ENCODE measurements at regions not wholly inside any gene's neighbourhood (a gene's known extent, or its start where the extent isn't known, plus 50 kb on each side); places are given as distances from the start of the nearest gene placed in this dataset.

DNA sequence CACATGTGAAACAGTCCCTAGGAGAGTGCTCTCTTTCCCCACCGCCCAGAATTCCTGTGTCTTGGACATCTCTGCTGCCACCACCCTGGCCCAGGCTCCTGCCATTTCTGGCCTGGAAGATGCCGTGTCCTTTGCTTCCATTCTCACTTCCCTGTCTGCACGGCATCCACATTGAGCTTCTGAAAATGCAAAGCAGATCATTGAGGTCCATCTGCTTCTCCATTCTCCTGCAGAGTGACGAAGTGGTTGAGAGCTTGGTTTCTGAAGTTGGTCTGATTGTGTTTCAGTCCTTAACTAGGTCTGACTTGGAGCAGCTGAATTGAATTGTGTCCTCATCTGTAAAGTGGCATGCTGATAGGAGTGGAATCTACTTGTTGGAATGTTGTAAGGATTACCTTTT, 98.7 kb upstream of the MGAT5 start:
- FAIRE-seq (no peak), ATAC-seq (no peak), DNase-seq (ENCODE audit: extremely low read depth in 1 of 4, low spot score in 3 of 4) (no peak)
- H3K9ac ChIP-seq (ENCODE audit: insufficient read depth in 1 of 2, low read depth in 2 of 2, low read length in 2 of 2), result no peak overlapping the region
- H3K4me3 ChIP-seq, result no peak overlapping the region
- H3K9me1 ChIP-seq (ENCODE audit: control insufficient read depth, insufficient read depth, low read length), result no peaks in the 10 kb centered on the region
- in situ Hi-C loops (cut with MboI) (no loop called here), intact Hi-C loops (cut with micrococcal nuclease) (no loop called here)
- BruUV-seq (replicated peaks), result no TSS peak
- ChIA-PET POLR2A (interaction anchor here (0.6 kb wide), 1 partner anchor 8 kb away, joined by 4 read pairs; no protein-coding TSS in a partner anchor), CTCF (ENCODE audit: low intra/inter-chr PET ratio) (no interaction called here)
- no peaks in the 10 kb centered on the region for H3K36me3 ChIP-seq (ENCODE audit: control insufficient read depth, insufficient read depth, low read length)
- H3K27me3 ChIP-seq (ENCODE audit: control insufficient read depth in 2 of 2, insufficient read depth in 2 of 2, low read length in 2 of 2), result no peaks in the 10 kb centered on the region
- TF ChIP-seq, protein P1, sequence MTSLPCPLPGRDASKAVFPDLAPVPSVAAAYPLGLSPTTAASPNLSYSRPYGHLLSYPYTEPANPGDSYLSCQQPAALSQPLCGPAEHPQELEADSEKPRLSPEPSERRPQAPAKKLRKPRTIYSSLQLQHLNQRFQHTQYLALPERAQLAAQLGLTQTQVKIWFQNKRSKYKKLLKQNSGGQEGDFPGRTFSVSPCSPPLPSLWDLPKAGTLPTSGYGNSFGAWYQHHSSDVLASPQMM (CRISPR knock-in tag; IDR thresholded peaks at IDR 0.05), result no peak
- TF ChIP-seq HDAC2 (IDR thresholded peaks at IDR 0.05), result no peak
- no peak for TF ChIP-seq ZNF644 (tag; IDR thresholded peaks at IDR 0.05; ENCODE audit: low read depth)
- no peak for TF ChIP-seq NR2C1 (IDR thresholded peaks at IDR 0.05)
- no peak for TF ChIP-seq NR2C1 (tag; IDR thresholded peaks at IDR 0.05)
- no peak for TF ChIP-seq ILF3 (IDR thresholded peaks at IDR 0.05; ENCODE audit: borderline replicate concordance)
- TF ChIP-seq, protein P2, sequence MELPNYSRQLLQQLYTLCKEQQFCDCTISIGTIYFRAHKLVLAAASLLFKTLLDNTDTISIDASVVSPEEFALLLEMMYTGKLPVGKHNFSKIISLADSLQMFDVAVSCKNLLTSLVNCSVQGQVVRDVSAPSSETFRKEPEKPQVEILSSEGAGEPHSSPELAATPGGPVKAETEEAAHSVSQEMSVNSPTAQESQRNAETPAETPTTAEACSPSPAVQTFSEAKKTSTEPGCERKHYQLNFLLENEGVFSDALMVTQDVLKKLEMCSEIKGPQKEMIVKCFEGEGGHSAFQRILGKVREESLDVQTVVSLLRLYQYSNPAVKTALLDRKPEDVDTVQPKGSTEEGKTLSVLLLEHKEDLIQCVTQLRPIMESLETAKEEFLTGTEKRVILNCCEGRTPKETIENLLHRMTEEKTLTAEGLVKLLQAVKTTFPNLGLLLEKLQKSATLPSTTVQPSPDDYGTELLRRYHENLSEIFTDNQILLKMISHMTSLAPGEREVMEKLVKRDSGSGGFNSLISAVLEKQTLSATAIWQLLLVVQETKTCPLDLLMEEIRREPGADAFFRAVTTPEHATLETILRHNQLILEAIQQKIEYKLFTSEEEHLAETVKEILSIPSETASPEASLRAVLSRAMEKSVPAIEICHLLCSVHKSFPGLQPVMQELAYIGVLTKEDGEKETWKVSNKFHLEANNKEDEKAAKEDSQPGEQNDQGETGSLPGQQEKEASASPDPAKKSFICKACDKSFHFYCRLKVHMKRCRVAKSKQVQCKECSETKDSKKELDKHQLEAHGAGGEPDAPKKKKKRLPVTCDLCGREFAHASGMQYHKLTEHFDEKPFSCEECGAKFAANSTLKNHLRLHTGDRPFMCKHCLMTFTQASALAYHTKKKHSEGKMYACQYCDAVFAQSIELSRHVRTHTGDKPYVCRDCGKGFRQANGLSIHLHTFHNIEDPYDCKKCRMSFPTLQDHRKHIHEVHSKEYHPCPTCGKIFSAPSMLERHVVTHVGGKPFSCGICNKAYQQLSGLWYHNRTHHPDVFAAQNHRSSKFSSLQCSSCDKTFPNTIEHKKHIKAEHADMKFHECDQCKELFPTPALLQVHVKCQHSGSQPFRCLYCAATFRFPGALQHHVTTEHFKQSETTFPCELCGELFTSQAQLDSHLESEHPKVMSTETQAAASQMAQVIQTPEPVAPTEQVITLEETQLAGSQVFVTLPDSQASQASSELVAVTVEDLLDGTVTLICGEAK (IDR thresholded peaks at IDR 0.05), result no peak
- TF ChIP-seq, protein P2 (CRISPR knock-in tag; IDR thresholded peaks at IDR 0.05), result no peak
- TF ChIP-seq SPI1 (IDR thresholded peaks at IDR 0.05; ENCODE audit: borderline replicate concordance, low read depth, low read length), result no peak
- no peak for TF ChIP-seq TAF1 (IDR thresholded peaks at IDR 0.05; ENCODE audit: control insufficient read depth, extremely low read depth, insufficient read depth, low read length, severe bottlenecking)
- TF ChIP-seq, protein P3, sequence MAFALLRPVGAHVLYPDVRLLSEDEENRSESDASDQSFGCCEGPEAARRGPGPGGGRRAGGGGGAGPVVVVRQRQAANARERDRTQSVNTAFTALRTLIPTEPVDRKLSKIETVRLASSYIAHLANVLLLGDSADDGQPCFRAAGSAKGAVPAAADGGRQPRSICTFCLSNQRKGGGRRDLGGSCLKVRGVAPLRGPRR (CRISPR knock-in tag; IDR thresholded peaks at IDR 0.05), result no peak
- TF ChIP-seq IFI16 (CRISPR knock-in tag; IDR thresholded peaks at IDR 0.05), result no peak
- TF ChIP-seq, protein P4, sequence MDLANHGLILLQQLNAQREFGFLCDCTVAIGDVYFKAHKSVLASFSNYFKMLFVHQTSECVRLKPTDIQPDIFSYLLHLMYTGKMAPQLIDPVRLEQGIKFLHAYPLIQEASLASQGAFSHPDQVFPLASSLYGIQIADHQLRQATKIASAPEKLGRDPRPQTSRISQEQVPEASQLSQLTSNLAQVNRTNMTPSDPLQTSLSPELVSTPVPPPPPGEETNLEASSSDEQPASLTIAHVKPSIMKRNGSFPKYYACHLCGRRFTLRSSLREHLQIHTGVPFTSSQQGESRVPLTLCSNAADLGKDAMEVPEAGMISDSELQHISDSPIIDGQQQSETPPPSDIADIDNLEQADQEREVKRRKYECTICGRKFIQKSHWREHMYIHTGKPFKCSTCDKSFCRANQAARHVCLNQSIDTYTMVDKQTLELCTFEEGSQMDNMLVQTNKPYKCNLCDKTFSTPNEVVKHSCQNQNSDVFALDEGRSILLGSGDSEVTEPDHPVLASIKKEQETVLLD (IDR thresholded peaks at IDR 0.05), result no peak
- H3K4me1 ChIP-seq (replicated peaks in 1 of 2; ENCODE audit: control insufficient read depth in 2 of 2, insufficient read depth in 2 of 2, low read length in 2 of 2), result peaks cover 16 to 32% of the 10 kb centered on the region in 2 experiments
- no peaks in the 10 kb centered on the region for H4K20me1 ChIP-seq (replicated peaks; ENCODE audit: control insufficient read depth, insufficient read depth, low read length)
- WGBS (ENCODE audit: insufficient coverage, low coverage, missing lambda C conversion rate), result 70% methylated on average over 4 of the region's 4 CpGs
- H3K27ac ChIP-seq (ENCODE audit: extremely low read depth, low read depth, low read length), result no peak overlapping the region
- no peak overlapping the region for H3K4me2 ChIP-seq (ENCODE audit: insufficient read depth, low read length)
- no peaks in the 10 kb centered on the region for H3K9me3 ChIP-seq (replicated peaks; ENCODE audit: control insufficient read depth, insufficient read depth, low read depth, low read length)
- H3K79me2 ChIP-seq (ENCODE audit: control insufficient read depth, insufficient read depth, low read length), result no peaks in the 10 kb centered on the region
- no peak overlapping the region for H2AFZ ChIP-seq (ENCODE audit: low read depth, low read length)
